Stimulated activated CD8-positive, alpha-beta memory T cell treated with anti-CD3 and anti-CD28 coated beads, Interleukin-2, amount 100 ng/mL, for 48 hours (primary cell): ENCODE measurements at regions not wholly inside any gene's neighbourhood (a gene's known extent, or its start where the extent isn't known, plus 50 kb on each side); places are given as distances from the start of the nearest gene placed in this dataset.
"Not testable (repeated sequence)": the region's sequence is repeated elsewhere in the genome, so short reads cannot be mapped to it uniquely, and the experiment has no call there.

Experiments
- DNase-seq, 2 donors: peaks; one replicate each; pipeline ENCODE4 v3.0.0-alpha.2; 2020; ENCODE audit warnings: low read depth in 2 of 2

DNA sequence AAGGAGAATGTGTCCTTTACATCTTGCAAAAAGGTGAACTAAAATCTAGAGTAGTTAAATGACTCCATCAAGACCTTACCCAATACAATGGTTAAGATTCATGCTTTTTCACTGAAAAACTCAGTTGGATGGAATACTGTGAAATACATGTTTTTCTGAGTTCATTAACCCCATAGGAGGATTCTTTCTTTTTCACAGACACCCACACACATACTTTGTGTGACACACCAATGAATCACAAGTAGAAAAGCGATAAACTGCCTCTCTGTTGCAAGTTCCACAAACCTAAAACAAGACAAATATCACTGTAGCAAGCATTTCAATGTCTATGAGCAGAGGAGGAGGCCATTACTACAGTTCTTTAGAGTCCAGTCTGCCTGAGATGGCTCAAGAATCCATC, 258.8 kb upstream of the CDH5 start:
- DNase-seq = no peak

GRCh38 chr16:66103211-66103610, 263.3 kb upstream of the CDH5 start:
- DNase-seq = no peak

- no peak for DNase-seq
Measured at GRCh38 chr16:66099306-66099705, 267.2 kb upstream of the CDH5 start.

DNA sequence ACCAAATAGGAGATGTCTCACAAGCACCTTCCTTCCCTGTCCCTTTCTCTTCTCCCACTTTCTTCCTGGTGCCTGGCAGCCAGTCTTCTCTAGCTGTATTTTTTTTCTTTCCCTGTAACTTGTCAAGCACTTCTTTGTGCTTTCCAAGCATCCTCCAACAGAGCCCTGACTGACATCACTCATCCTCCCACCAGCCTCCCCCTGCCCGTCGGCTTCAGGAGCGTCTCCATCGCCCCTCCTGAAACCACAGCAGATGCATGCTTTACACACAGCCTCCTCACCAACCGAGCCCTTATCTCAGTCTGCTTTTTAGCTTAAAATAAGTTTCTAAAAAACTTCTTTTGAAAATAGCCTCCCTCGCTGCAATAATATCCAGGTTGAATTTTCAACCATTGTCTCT, 268.7 kb upstream of the CDH5 start:
- no peak for DNase-seq

GRCh38 chr16:66095676-66096075, 270.8 kb upstream of the CDH5 start:
- DNase-seq = no peak

- DNase-seq = no peak
Measured at GRCh38 chr16:66093191-66093590, 273.3 kb upstream of the CDH5 start.

DNA sequence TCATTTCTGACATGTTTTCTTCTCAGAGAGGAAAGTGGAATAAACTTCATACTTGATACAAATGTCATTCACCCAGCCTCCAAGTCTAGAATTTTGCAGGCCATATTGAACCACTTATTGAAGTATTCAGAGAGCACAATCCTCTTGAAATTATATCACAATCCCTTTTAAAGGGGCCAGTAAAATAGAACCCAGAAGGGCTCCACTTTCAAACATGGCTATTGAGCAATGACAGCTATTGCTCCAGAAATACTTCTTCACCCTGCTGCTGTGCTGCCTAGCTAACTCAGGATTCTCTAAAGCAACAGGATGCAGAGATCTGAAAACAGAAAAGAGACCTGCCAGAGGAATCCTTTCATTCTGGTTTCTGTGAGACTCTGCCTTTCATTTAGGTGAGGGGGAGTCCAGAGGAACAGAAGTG, 275.0 kb upstream of the CDH5 start:
- no peak for DNase-seq

DNA sequence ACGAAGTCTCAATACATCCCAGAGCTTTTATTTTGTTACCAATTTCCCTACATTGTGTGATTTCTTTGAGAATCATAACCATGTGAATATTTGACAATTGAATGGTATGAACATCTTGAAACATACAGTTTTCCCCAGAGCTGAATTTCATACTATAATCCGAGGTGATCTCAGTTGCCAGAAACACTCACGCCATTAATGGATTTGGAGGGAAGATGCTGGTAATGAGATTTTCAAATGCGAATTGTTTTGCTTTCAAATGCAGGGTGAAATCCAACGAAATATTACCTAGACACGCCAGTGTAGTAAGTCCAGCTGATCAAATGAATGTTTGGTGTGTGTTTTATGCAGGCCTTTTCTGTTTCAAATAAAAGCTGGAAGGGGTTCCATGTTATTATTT, 277.8 kb upstream of the CDH5 start:
- no peak for DNase-seq

DNA sequence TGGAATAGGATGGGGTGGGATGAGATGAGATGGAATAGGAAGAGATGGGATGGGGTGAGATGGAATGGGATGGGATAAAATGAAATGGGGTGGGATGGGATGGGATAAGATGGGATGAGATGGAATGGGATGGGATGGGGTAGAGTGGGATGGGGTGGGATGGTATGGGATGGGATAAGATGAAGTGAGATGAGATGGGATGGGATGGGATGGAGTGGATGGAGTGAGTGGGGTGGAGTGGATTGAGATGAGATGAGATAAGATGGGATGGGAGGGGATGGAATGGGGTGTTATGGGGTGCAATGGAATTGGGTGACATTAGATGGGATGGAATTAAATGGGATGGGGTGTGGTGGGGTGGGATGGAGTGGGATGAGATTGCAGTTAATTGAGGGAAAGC, 279.2 kb upstream of the CDH5 start:
- no peak for DNase-seq

GRCh38 chr16:66085651-66086050, 280.8 kb upstream of the CDH5 start:
- no peak for DNase-seq

DNA sequence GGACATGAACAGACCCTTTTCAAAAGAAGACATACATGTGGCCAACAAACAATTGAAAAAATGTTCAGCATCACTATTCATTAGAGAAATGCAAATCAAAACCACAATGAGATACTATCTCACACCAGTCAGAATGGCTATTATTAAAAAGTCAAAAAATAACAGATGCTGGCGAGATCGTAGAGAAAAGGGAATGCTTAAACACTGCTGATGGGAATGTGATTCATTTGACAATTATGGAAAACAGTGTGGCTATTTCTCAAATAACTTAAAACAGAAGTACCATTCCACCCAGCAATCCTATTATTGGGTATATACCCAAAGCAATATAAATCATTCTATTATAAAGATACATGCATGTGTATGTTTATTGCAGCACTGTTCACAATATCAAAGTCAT, 281.8 kb upstream of the CDH5 start:
- DNase-seq = not testable (repeated sequence)

DNA sequence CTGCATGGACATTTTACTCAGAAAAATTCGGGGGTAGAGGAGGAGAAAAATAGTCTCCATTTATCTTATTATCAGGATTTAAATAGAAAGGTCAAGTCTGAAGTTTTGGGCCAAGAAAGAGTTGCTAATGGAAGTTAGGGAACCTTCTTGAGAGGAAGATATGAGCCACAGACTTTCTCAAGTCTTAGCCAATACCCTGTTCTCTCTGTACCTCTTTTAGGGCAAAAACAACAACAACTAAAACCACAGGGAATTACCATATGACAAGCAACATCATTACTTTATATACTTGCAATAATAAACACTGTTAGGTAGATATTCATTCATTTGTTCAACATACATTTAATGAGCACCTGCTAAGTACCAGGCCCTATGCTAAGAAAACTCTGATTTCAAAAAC, 282.2 kb upstream of the CDH5 start:
- DNase-seq = no peak

GRCh38 chr16:66083171-66083570, 283.3 kb upstream of the CDH5 start:
- DNase-seq = no peak

DNA sequence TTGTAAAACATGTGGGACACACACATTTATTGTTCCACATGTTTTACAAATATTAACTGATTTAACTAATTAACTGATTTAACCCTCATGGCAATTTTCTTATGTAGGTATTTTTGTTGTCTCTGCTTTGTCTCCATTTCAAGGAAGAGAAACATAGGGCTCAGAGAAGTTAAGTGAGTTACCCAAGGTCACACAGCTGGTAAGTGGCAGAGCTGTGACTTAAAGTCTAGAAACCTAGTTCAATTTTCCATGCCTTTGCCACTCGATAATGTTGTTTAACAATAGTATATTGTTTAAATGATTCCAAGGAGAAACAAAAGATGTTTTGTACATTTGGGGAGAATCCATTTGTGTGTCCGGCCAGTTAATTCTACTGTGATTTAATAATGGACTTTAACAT, 284.1 kb upstream of the CDH5 start:
- DNase-seq = no peak

DNA sequence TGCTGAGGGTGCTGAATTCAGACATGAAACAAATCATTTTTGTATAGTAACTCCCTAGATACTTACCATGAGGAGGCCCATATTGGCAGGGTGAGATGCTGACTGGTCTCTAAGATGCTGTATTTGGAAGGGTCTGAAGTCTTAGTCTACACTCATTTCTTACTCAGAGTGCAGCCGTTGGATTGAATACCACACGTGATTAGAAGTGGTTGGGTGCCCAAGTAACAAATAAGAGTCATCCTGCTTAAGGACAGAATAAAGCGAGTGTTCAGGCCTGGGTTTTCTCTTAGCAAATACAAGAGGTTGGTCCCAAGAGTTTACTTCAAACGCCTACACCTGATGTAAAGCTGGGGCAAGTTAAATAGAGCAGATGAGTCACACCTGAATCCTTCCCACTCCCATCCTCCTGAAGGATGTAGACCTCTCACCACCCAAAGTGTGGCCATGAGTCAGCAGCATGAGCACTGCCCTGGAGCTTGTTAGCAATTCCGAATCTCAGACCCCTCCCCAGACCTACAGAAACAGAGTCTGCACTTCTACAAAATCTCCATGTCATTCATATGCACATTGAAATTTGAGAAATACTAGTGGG, 284.6 kb upstream of the CDH5 start:
- no peak for DNase-seq

DNA sequence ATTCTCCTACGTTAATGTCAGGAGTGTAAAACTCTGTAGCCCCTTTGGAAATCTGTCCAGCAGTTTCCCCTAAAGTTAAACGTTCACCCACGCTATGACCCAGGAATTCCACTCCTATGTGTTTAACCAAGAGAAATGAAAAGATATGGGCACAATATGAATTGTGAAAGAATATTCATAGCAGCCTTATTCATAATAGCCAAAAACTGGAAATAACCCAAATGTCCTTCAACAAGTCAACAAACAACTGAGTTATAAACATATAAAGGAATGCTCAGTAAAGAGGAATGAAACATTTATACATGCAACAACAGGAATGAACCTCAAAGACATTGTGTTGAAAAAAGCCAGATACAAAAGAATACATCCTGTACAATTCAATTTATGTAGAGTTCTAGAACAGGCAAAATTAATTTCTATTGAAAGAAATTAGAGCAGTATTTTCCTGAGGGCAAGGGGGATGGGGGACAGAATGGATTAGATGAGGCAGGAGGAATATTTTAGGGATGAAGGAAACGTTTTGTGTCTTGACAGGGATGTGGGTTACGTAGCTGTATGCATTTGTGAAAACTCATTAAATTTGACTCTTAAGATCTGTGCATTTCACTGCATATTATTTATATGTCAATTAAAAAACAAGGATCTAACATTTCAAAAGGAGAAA, 286.7 kb upstream of the CDH5 start:
- no peak for DNase-seq

DNA sequence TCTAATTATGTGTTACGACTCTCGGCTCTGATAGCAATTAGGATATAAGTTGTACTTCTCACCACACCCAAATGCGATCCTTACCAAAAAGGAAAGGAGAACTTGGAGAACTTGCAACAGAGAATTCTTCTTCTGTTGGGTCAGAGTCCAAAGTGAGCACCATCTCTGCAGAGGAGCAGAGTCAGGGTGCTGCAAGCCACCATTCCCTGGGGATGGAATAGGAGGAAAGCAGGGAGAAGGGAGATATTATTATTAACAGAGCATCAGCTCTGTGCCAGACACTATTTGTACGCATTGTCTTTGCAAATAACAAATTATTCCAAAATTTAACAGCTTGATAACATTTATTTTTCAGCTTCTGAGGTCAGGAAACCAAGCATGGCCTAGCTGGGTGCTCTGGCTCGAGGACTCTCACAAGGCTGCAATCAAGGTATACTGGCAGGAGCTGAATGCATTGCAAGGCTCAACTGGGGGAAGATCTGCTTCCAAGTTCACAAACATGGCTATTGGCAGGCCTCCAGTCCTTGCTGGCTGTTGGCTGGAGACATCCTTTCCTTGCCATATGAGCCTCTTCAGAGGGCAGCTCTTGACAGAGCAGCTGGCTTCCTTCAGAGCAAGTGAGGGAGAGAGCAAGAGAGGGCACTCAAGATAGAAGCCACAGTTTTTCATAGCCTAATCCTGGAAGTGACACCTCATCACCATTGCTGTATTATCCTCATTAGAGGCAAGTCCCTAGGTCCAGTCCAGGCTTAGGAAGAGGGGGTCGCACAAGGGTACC, 296.2 kb upstream of the CDH5 start:
- DNase-seq = no peak

DNA sequence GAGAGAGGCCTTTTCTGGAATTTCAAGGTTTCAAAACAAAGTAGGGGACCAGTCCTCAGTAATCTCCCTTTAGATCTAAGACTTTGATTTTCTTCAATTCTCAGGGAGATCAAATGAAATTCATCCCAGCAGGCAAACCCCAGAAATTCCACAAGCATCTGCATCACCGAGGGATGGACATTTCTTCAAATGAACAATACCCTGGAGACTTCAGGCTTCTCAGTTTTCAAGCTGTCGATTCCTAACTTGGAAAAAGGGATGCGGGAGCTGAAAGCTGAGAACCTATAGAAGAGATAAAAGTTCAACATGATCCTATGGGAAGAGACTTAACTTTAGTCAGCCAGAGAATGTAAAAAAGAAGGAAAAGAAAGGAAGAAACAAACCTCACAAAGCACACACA, 296.9 kb upstream of the CDH5 start:
- DNase-seq = no peak

- no peak for DNase-seq
Measured at GRCh38 chr16:66066404-66066803, 300.1 kb upstream of the CDH5 start.

DNA sequence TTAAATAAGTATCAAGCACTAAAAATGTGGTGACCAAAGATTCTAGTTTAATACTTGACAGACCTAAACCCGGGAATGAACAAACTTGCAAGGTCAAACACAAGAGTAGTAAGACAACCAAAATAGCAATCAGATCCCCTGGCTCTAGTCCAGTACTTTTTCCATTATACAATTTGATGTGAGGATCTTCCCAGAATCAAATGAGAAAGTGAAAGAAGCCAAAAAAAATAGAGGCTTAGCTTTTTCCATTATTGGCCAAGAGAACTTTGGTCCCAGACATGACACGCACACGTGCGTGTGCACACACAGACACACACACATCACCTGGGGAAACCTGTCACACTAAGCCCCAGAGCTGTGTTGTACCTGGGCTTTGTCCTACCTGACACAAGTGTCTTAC, 300.6 kb upstream of the CDH5 start:
- no peak for DNase-seq

DNA sequence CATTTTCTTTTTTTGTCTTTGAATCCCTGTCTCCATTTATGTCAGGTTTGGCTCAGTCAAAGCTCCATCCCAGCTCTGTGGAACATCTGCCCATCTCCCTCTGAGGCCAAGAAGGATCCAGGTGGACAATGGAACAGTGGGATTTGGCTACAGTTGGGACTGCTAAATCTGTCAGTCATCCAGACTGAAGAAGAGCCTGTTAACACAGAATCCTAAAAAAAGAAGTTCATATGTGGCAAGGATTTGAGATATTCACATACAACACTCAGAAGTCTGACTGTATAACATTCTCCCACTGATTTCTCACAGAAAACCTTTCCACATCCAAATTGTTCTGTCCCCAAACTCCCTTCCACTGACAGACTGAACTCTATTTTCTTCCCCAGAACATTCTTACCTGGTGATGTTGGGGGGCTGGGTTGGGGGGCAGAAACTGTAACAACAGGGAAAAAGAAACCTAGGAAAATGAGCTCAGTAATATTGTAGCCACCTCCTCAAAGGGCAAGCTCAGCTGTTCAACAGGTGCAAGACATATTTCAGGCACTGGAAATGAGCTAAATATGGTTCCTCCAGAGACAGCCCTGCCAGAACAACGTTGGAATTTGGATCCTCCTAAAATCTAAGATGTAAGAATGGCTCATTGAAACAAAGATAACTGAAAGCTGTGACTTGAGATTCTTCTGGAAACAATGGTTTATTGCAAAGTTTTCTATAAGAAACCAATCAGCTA, 301.5 kb upstream of the CDH5 start:
- no peak for DNase-seq

DNA sequence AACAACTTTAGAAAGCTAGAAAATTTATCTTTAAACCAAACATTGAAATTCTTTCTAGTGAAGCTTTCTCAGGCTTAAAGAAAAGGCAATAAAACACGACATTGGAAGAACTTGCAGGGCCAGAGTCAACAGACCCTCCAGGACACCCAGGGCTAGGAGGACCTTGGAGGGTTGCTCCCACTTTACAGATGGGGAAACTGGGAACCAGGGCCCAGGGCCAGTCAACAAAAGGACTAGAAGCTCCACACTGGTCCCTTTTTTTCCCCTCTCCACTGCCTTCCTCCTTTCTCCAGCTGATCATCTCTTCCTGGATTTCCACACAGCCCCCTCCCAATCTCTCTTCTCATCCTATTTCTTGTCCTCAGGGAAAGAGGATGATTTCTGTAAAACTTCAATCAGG, 307.7 kb upstream of the CDH5 start:
- no peak for DNase-seq
